Peyer's patch (tissue), 4 donors: ENCODE measurements at regions not wholly inside any gene's neighbourhood (a gene's known extent, or its start where the extent isn't known, plus 50 kb on each side); places are given as distances from the start of the nearest gene placed in this dataset.

ENCODE experiments used
- DNase-seq, 3 donors: peaks; one replicate each; pipeline ENCODE4 v3.0.0-alpha.2; 2017 to 2019
- H3K27ac ChIP-seq, 4 donors: fragments of 200-600 bp; sonication (generic); one replicate each; pipeline ENCODE4 v1.5.1; 2016 to 2019
- H3K27me3 ChIP-seq, 2 donors: fragments of 200-600 bp; sonication (generic); one replicate each; pipeline ENCODE4 v1.5.1; 2019
- H3K36me3 ChIP-seq, 3 donors: fragments of 200-600 bp; sonication (generic); one replicate each; pipeline ENCODE4 v1.5.1; 2016 to 2019
- H3K4me1 ChIP-seq, 4 donors: fragments of 200-600 bp; sonication (generic); one replicate each; pipeline ENCODE4 v1.5.1; 2016 to 2019
- H3K4me3 ChIP-seq, 4 donors: fragments of 200-600 bp; sonication (generic); 1 replicate in 3 of 4; 2 replicates in 1 of 4; pipeline ENCODE4 v1.5.1; 2016 to 2019; ENCODE audit warnings: mild to moderate bottlenecking in 1 of 4
- H3K9me3 ChIP-seq, 4 donors: fragments of 200-600 bp; sonication (generic); one replicate each; pipeline ENCODE4 v1.5.1; 2016 to 2019; ENCODE audit warnings: mild to moderate bottlenecking in 1 of 4
- CTCF ChIP-seq, 6 experiments: fragments of 450-650 bp in 4 of 6; fragments of 200-600 bp in 2 of 6; sonication (generic) in 1 of 6; IDR thresholded peaks; one replicate each; pipeline ENCODE4 v1.5.1; 2017 to 2019; ENCODE audit warnings: antibody characterized with exemption in 6 of 6, mild to moderate bottlenecking in 3 of 6, moderate library complexity in 1 of 6
- POLR2A ChIP-seq, 2 donors: fragments of 450-650 bp; IDR thresholded peaks; one replicate each; pipeline ENCODE4 v1.5.1; 2017; ENCODE audit warnings: antibody characterized with exemption in 2 of 2, mild to moderate bottlenecking in 2 of 2, moderate library complexity in 2 of 2

- Histone ChIP-seq H3K4me3 (no peak overlapping the region), H3K9me3 (no peaks in the 10 kb centered on the region), H3K4me1 (no peaks in the 10 kb centered on the region), H3K27me3 (no peaks in the 10 kb centered on the region), H3K36me3 (no peaks in the 10 kb centered on the region), H3K27ac (no peak overlapping the region)
- DNase-seq = no peak
- TF ChIP-seq CTCF (IDR thresholded peaks at IDR 0.05) = no peak
- no peak for TF ChIP-seq POLR2A (IDR thresholded peaks at IDR 0.05)
Measured at GRCh38 chr7:35389636-35390035, 135.7 kb upstream of the TBX20 start.

GRCh38 chr7:35386816-35387706 is 133.2 kb upstream of the TBX20 start:
- TF ChIP-seq POLR2A (IDR thresholded peaks at IDR 0.05) (no peak), CTCF (IDR thresholded peaks at IDR 0.05) (no peak)
- DNase-seq = no peak
- H3K4me1 ChIP-seq = no peaks in the 10 kb centered on the region
- H3K36me3 ChIP-seq = no peaks in the 10 kb centered on the region
- no peaks in the 10 kb centered on the region for H3K27me3 ChIP-seq
- H3K27ac ChIP-seq = no peak overlapping the region
- no peak overlapping the region for H3K4me3 ChIP-seq
- no peaks in the 10 kb centered on the region for H3K9me3 ChIP-seq

GRCh38 chr7:35386082-35386815 is 132.3 kb upstream of the TBX20 start:
- Histone ChIP-seq H3K36me3 (no peaks in the 10 kb centered on the region), H3K9me3 (no peaks in the 10 kb centered on the region), H3K4me3 (no peak overlapping the region), H3K27ac (no peak overlapping the region), H3K4me1 (no peaks in the 10 kb centered on the region), H3K27me3 (no peaks in the 10 kb centered on the region)
- TF ChIP-seq POLR2A (IDR thresholded peaks at IDR 0.05) (no peak), CTCF (IDR thresholded peaks at IDR 0.05) (no peak)
- no peak for DNase-seq

GRCh38 chr7:35384761-35385700 is 131.1 kb upstream of the TBX20 start:
- H3K4me3 ChIP-seq = no peak overlapping the region
- no peak for TF ChIP-seq POLR2A (IDR thresholded peaks at IDR 0.05)
- TF ChIP-seq CTCF (IDR thresholded peaks at IDR 0.05) = no peak
- DNase-seq = no peak
- no peaks in the 10 kb centered on the region for H3K27me3 ChIP-seq
- no peak overlapping the region for H3K27ac ChIP-seq
- no peaks in the 10 kb centered on the region for H3K9me3 ChIP-seq
- H3K4me1 ChIP-seq = no peaks in the 10 kb centered on the region
- H3K36me3 ChIP-seq = no peaks in the 10 kb centered on the region

GRCh38 chr7:35380739-35381224 is 126.9 kb upstream of the TBX20 start:
- DNase-seq = no peak
- no peaks in the 10 kb centered on the region for H3K36me3 ChIP-seq
- TF ChIP-seq CTCF (IDR thresholded peaks at IDR 0.05) = no peak
- no peak for TF ChIP-seq POLR2A (IDR thresholded peaks at IDR 0.05)

More at GRCh38 chr7:35380739-35381224, 126.9 kb upstream of the TBX20 start:
- Histone ChIP-seq H3K4me3 (no peak overlapping the region), H3K4me1 (no peaks in the 10 kb centered on the region), H3K27me3 (no peaks in the 10 kb centered on the region), H3K27ac (no peak overlapping the region), H3K9me3 (no peaks in the 10 kb centered on the region)
